Liver (tissue), 8 donors: ENCODE measurements at regions not wholly inside any gene's neighbourhood (a gene's known extent, or its start where the extent isn't known, plus 50 kb on each side); places are given as distances from the start of the nearest gene placed in this dataset.

Experiments used
- DNase-seq: peaks from one replicate; pipeline ENCODE4 v3.0.0-alpha.2; 2017; ENCODE audit warnings: low spot score
- H3K27ac ChIP-seq, 2 donors: one replicate each; pipeline ENCODE4 v1.7.0; 2013; ENCODE audit warnings: inconsistent platforms in 2 of 2, low read length in 2 of 2, control low read depth in 1 of 2, low read depth in 1 of 2, mild to moderate bottlenecking in 1 of 2
- H3K27me3 ChIP-seq, 4 donors: one replicate each; pipeline versions ENCODE4 v1.6.1 to v1.7.0; 2013; ENCODE audit warnings: low read length in 3 of 4, inconsistent platforms in 1 of 4, mild to moderate bottlenecking in 1 of 4, moderate library complexity in 1 of 4; ENCODE audit not compliant: control insufficient read depth in 4 of 4, insufficient read depth in 4 of 4
- H3K36me3 ChIP-seq, 4 donors: one replicate each; pipeline versions ENCODE4 v1.6.1 to v1.7.0; 2013; ENCODE audit warnings: low read length in 3 of 4, mild to moderate bottlenecking in 3 of 4, low read depth in 1 of 4, moderate library complexity in 1 of 4; ENCODE audit not compliant: control insufficient read depth in 4 of 4, insufficient read depth in 3 of 4
- H3K4me1 ChIP-seq, 4 donors: one replicate each; pipeline versions ENCODE4 v1.6.1 to v1.7.0; 2013; ENCODE audit warnings: low read length in 3 of 4, mild to moderate bottlenecking in 3 of 4, moderate library complexity in 1 of 4; ENCODE audit not compliant: control insufficient read depth in 4 of 4, insufficient read depth in 4 of 4
- H3K4me3 ChIP-seq, 3 donors: one replicate each; pipeline versions ENCODE4 v1.6.1 to v1.7.0; 2013; ENCODE audit warnings: low read length in 3 of 3, control low read depth in 1 of 3, low read depth in 1 of 3, mild to moderate bottlenecking in 1 of 3
- H3K9ac ChIP-seq, 2 donors: one replicate each; pipeline ENCODE4 v1.7.0; 2013; ENCODE audit warnings: low read length in 2 of 2, mild to moderate bottlenecking in 2 of 2, moderate library complexity in 2 of 2, control low read depth in 1 of 2, low read depth in 1 of 2
- H3K9me3 ChIP-seq, 4 donors: one replicate each; pipeline versions ENCODE4 v1.6.1 to v1.7.0; 2013; ENCODE audit warnings: low read length in 3 of 4; ENCODE audit not compliant: control insufficient read depth in 4 of 4
- EGR1 ChIP-seq, 2 donors: IDR thresholded peaks; 2 replicates each; pipeline ENCODE4 v1.6.1; 2016 to 2018; ENCODE audit warnings: antibody characterized with exemption in 2 of 2, low read depth in 2 of 2
- FOXA1 ChIP-seq: IDR thresholded peaks from 2 replicates; pipeline ENCODE4 v1.6.1; 2016; ENCODE audit warnings: antibody characterized with exemption
- FOXA2 ChIP-seq: IDR thresholded peaks from 2 replicates; pipeline ENCODE4 v1.6.1; 2016; ENCODE audit warnings: antibody characterized with exemption
- GABPA ChIP-seq, 2 donors: IDR thresholded peaks in 1 of 2; conservative IDR thresholded peaks in 1 of 2; 2 replicates each; pipeline ENCODE4 v1.6.1; 2016; ENCODE audit warnings: antibody characterized with exemption in 2 of 2, mild to moderate bottlenecking in 1 of 2, moderate library complexity in 1 of 2
- HNF4G ChIP-seq: IDR thresholded peaks from 2 replicates; pipeline ENCODE4 v1.6.1; 2016; ENCODE audit warnings: antibody characterized with exemption
- RAD21 ChIP-seq, 2 donors: IDR thresholded peaks; 2 replicates each; pipeline ENCODE4 v1.6.1; 2016; ENCODE audit warnings: antibody characterized with exemption in 2 of 2, mild to moderate bottlenecking in 2 of 2
- RXRA ChIP-seq, 2 donors: IDR thresholded peaks; 2 replicates each; pipeline ENCODE4 v1.6.1; 2017 to 2018; ENCODE audit warnings: antibody characterized with exemption in 2 of 2, mild to moderate bottlenecking in 1 of 2
- SP1 ChIP-seq: IDR thresholded peaks from 2 replicates; pipeline ENCODE4 v1.6.1; 2018; ENCODE audit warnings: antibody characterized with exemption, mild to moderate bottlenecking
- TAF1 ChIP-seq: conservative IDR thresholded peaks from 2 replicates; pipeline ENCODE4 v1.6.1; 2016; ENCODE audit warnings: antibody characterized with exemption, mild to moderate bottlenecking
- ZBTB33 ChIP-seq: IDR thresholded peaks from 2 replicates; pipeline ENCODE4 v1.6.1; 2016; ENCODE audit warnings: antibody characterized with exemption
- WGBS: extraction: QIAGEN DNeasy Blood & Tissue Kit; methylation state at CpG from one replicate; pipeline ENCODE4 v1.1.7; 2013; 5-methylcytosine and 5-hydroxymethylcytosine counted together
- TF ChIP-seq, protein P1 (sequence below): IDR thresholded peaks from 2 replicates; pipeline ENCODE4 v1.6.1; 2016; ENCODE audit warnings: antibody characterized with exemption
- TF ChIP-seq, protein P2 (sequence below): IDR thresholded peaks from 2 replicates; pipeline ENCODE4 v1.6.1; 2016; ENCODE audit warnings: antibody characterized with exemption
- TF ChIP-seq, protein P3 (sequence below): fragments of 150-350 bp; IDR thresholded peaks from 2 replicates; pipeline ENCODE4 v1.5.1; 2017; ENCODE audit warnings: improper control_type of control experiment, low read depth, low read length; ENCODE audit not compliant: missing input control
- donor health status: healthy.
- donor health status: healthy.
- donor health status: healthy.
- donor health status: healthy.
- donor health status: healthy.

DNA sequence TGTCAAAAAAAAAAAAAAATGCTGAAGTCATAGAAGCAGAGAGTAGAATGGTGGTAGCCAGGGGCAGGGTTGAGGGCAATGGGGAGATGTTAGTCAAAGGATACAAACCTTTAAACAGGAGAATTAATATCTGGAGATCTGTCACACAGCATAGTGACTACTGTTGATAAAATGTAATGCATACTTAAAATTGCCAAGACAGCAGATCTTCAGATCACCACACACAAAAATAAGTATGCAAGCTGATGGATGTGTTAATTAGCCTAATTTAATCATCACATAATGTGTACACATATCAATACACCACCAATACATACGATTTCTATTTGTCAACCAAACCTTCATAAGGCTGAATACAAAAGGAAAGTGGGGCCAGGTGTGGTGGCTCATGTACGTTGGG is 83.5 kb upstream of the PHACTR3 start:
- 55% methylated on average over 2 of the region's 2 CpGs for WGBS
- H3K27ac ChIP-seq: no peak overlapping the region
- H3K36me3 ChIP-seq: no peaks in the 10 kb centered on the region
- DNase-seq: no peak
- H3K4me1 ChIP-seq: no peaks in the 10 kb centered on the region
- TF ChIP-seq HNF4G (no peak), ZBTB33 (no peak), FOXA1 (no peak), FOXA2 (no peak), GABPA (IDR thresholded peaks at IDR 0.05 in 1 of 2, conservative IDR thresholded peaks at IDR 0.05 in 1 of 2) (no peak), RAD21 (IDR thresholded peaks at IDR 0.05) (no peak), SP1 (no peak)
- TF ChIP-seq, protein P1, sequence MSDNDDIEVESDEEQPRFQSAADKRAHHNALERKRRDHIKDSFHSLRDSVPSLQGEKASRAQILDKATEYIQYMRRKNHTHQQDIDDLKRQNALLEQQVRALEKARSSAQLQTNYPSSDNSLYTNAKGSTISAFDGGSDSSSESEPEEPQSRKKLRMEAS: no peak
- TF ChIP-seq, protein P2, sequence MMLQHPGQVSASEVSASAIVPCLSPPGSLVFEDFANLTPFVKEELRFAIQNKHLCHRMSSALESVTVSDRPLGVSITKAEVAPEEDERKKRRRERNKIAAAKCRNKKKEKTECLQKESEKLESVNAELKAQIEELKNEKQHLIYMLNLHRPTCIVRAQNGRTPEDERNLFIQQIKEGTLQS: no peak
- TF ChIP-seq, protein P3, sequence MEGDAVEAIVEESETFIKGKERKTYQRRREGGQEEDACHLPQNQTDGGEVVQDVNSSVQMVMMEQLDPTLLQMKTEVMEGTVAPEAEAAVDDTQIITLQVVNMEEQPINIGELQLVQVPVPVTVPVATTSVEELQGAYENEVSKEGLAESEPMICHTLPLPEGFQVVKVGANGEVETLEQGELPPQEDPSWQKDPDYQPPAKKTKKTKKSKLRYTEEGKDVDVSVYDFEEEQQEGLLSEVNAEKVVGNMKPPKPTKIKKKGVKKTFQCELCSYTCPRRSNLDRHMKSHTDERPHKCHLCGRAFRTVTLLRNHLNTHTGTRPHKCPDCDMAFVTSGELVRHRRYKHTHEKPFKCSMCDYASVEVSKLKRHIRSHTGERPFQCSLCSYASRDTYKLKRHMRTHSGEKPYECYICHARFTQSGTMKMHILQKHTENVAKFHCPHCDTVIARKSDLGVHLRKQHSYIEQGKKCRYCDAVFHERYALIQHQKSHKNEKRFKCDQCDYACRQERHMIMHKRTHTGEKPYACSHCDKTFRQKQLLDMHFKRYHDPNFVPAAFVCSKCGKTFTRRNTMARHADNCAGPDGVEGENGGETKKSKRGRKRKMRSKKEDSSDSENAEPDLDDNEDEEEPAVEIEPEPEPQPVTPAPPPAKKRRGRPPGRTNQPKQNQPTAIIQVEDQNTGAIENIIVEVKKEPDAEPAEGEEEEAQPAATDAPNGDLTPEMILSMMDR: no peak
- no peak overlapping the region for H3K4me3 ChIP-seq
- H3K9me3 ChIP-seq: no peaks in the 10 kb centered on the region
- peaks cover 0 to 5% (median 2%) of the 10 kb centered on the region in 4 donors for H3K27me3 ChIP-seq
- no peak overlapping the region for H3K9ac ChIP-seq

DNA sequence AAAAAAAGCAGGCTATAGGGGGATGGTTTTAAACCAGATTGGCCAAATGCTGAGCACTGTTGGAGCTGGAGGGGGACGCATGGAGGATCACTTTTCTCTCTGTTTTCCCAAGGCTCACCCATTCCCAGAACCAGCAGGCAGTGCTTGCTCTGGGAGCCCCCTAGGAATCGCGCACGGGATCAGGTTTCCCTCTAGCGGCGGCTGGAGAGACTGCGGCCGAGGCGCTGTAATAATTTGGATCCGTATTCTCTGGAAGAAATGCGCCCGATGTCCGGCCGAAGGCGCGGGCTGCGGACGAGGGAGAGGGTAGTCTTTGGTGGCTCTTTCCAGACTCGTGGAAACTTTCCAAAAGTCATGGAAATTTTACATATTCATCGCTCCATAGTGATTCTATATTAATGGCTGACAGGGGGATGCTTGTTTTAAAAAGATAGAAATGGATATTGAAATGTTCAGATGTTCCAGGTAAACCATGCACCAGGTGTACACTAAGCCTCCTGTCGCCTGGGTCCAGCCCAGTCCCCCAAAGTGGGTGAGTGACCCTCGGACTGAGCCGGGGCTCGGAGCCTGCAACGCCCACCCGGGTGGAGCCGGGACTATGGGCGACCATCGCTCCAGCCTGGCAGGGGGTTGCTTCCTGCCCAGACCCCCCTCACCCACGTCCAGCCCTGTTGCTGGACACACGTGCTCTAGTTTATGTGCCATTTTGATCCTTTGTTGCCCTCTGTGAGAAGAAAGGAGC is 78.7 kb upstream of the PHACTR3 start:
- peaks cover 0 to 12% (median 5%) of the 10 kb centered on the region in 4 donors for H3K27me3 ChIP-seq
- H3K4me1 ChIP-seq: no peaks in the 10 kb centered on the region
- no peak overlapping the region for H3K4me3 ChIP-seq
- WGBS: 10% methylated on average over 31 of the region's 31 CpGs
- H3K36me3 ChIP-seq: no peaks in the 10 kb centered on the region
- peak; percentile 60 to 72 for TF ChIP-seq RAD21 (IDR thresholded peaks at IDR 0.05)
- TF ChIP-seq EGR1 (IDR thresholded peaks at IDR 0.05; ENCODE audit: low read depth in 2 of 2): no peak
- TF ChIP-seq TAF1: no peak
- TF ChIP-seq, protein P1: no peak
- TF ChIP-seq, protein P3: peak; percentile 72
- TF ChIP-seq RXRA (IDR thresholded peaks at IDR 0.05): no peak
- no peaks in the 10 kb centered on the region for H3K9me3 ChIP-seq
- DNase-seq: peak; percentile 66
- H3K9ac ChIP-seq: no peak overlapping the region
- no peak overlapping the region for H3K27ac ChIP-seq
